CD4-positive, alpha-beta memory T cell (primary cell): ENCODE measurements at regions not wholly inside any gene's neighbourhood (a gene's known extent, or its start where the extent isn't known, plus 50 kb on each side); places are given as distances from the start of the nearest gene placed in this dataset.
A peak's percentile ranks its signal among the peaks of the same experiment; 100 is the strongest.

Source experiments
- CTCF ChIA-PET: fragments of 350-600 bp; sonication (Branson Sonifier 250); formaldehyde crosslinking; loops from one replicate; lab custom pipeline; 2021; ENCODE audit warnings: inconsistent platforms; ENCODE audit not compliant: partially characterized antibody; lab: Charles Lee
- POLR2A ChIA-PET: fragments of 350-600 bp; sonication (Branson Sonifier 250); formaldehyde crosslinking; loops from one replicate; lab custom pipeline; 2021; ENCODE audit not compliant: partially characterized antibody; lab: Charles Lee
- DNase-seq, 5 donors: peaks; one replicate each; pipeline versions ENCODE4 v3.0.0 to v3.0.0-alpha.2; 2020 to 2022; ENCODE audit warnings: mixed read lengths in 1 of 5
- H3K27ac ChIP-seq: one replicate; pipeline ENCODE4 v1.7.0; 2013; ENCODE audit warnings: low read depth, low read length
- H3K27me3 ChIP-seq: 2 replicates; pipeline ENCODE4 v1.7.0; 2013; ENCODE audit warnings: mild to moderate bottlenecking, low read length, moderate library complexity; ENCODE audit not compliant: insufficient read depth
- H3K36me3 ChIP-seq: 2 replicates; pipeline ENCODE4 v1.7.0; 2013; ENCODE audit warnings: mild to moderate bottlenecking, low read length, moderate library complexity; ENCODE audit not compliant: insufficient read depth
- H3K4me1 ChIP-seq: 2 replicates; pipeline ENCODE4 v1.7.0; 2013; ENCODE audit warnings: mild to moderate bottlenecking, low read length, moderate library complexity; ENCODE audit not compliant: insufficient read depth
- H3K4me3 ChIP-seq, 2 donors: one replicate each; pipeline ENCODE4 v1.7.0; 2013; ENCODE audit warnings: low read length in 2 of 2, mild to moderate bottlenecking in 1 of 2
- H3K9me3 ChIP-seq, 2 donors: one replicate each; pipeline ENCODE4 v1.7.0; 2013; ENCODE audit warnings: low read length in 2 of 2, control low read depth in 1 of 2; ENCODE audit not compliant: control insufficient read depth in 1 of 2
- H3K27ac Mint-ChIP-seq, 7 donors: one replicate each; pipeline ENCODE4 v1.8.0; 2020 to 2021; ENCODE audit warnings: mixed read lengths in 7 of 7, mild to moderate bottlenecking in 6 of 7, inconsistent platforms in 3 of 7, moderate library complexity in 3 of 7
- H3K27me3 Mint-ChIP-seq, 2 donors: one replicate each; pipeline ENCODE4 v1.8.0; 2020 to 2021; ENCODE audit warnings: mixed read lengths in 2 of 2
- H3K36me3 Mint-ChIP-seq, 2 donors: one replicate each; pipeline ENCODE4 v1.8.0; 2020 to 2021; ENCODE audit warnings: mixed read lengths in 2 of 2, inconsistent platforms in 1 of 2, mild to moderate bottlenecking in 1 of 2
- H3K4me1 Mint-ChIP-seq, 4 donors: one replicate each; pipeline ENCODE4 v1.8.0; 2020 to 2021; ENCODE audit warnings: mixed read lengths in 4 of 4, mild to moderate bottlenecking in 1 of 4
- H3K4me3 Mint-ChIP-seq, 8 donors: one replicate each; pipeline ENCODE4 v1.8.0; 2020 to 2021; ENCODE audit warnings: mixed read lengths in 8 of 8, mild to moderate bottlenecking in 7 of 8, moderate library complexity in 6 of 8, inconsistent platforms in 3 of 8
- H3K9me3 Mint-ChIP-seq, 8 donors: one replicate each; pipeline ENCODE4 v1.8.0; 2020 to 2021; ENCODE audit warnings: mixed read lengths in 8 of 8, mild to moderate bottlenecking in 5 of 8, inconsistent platforms in 3 of 8, moderate library complexity in 1 of 8
- intact Hi-C: fragments of 100-400 bp; cut with micrococcal nuclease; formaldehyde crosslinking; loops from one replicate; pipeline ENCODE4 v1.15.1; 2023

DNA sequence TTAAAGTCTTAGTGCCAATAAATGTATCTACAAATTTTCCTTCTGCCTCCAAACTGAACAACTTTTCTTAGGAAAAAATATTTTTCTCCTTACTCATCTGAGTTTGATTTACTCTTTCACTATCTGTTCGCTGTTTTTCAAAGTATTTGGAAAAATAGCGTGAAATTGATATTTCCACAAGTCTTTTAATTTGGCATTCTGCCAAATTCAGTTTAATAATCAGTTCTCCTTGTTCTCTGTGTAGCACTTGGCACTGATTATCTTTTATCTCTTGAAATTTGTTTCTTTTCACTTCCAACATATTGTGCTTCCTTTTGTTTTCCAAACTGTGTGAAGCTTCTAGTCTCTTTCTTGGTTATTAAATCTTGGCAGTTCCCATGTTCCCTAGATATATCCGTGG is 559.8 kb downstream of the RPL10L start:
- no peaks in the 10 kb centered on the region for H3K9me3 ChIP-seq
- Mint-ChIP-seq H3K4me3 (no peak overlapping the region), H3K4me1 (no peaks in the 10 kb centered on the region), H3K27ac (no peak overlapping the region), H3K9me3 (peaks cover 0 to 16% (median 6%) of the 10 kb centered on the region in 8 donors), H3K36me3 (no peaks in the 10 kb centered on the region), H3K27me3 (no peaks in the 10 kb centered on the region)
- no peaks in the 10 kb centered on the region for H3K4me1 ChIP-seq
- no peaks in the 10 kb centered on the region for H3K27me3 ChIP-seq
- no peak for DNase-seq
- H3K4me3 ChIP-seq: no peak overlapping the region
- H3K27ac ChIP-seq: no peak overlapping the region
- ChIA-PET CTCF (no interaction called here), POLR2A (no interaction called here)
- intact Hi-C loops: no loop called here
- H3K36me3 ChIP-seq: no peaks in the 10 kb centered on the region

- Mint-ChIP-seq H3K36me3 (no peaks in the 10 kb centered on the region), H3K27ac (no peak overlapping the region), H3K4me1 (no peaks in the 10 kb centered on the region), H3K27me3 (no peaks in the 10 kb centered on the region), H3K4me3 (no peak overlapping the region), H3K9me3 (peaks cover 0 to 24% (median 9%) of the 10 kb centered on the region in 8 donors)
- no peaks in the 10 kb centered on the region for H3K27me3 ChIP-seq
- ChIA-PET CTCF (no interaction called here), POLR2A (no interaction called here)
- intact Hi-C loops: no loop called here
- no peaks in the 10 kb centered on the region for H3K4me1 ChIP-seq
- no peak overlapping the region for H3K27ac ChIP-seq
- DNase-seq: no peak
- no peaks in the 10 kb centered on the region for H3K9me3 ChIP-seq
- no peaks in the 10 kb centered on the region for H3K36me3 ChIP-seq
- H3K4me3 ChIP-seq: no peak overlapping the region
Measured at GRCh38 chr14:46087604-46088003, 564.0 kb downstream of the RPL10L start.

- POLR2A ChIA-PET: no interaction called here
- no peaks in the 10 kb centered on the region for H3K27me3 ChIP-seq
- Mint-ChIP-seq H3K4me1 (no peaks in the 10 kb centered on the region), H3K27me3 (no peaks in the 10 kb centered on the region), H3K36me3 (no peaks in the 10 kb centered on the region), H3K9me3 (peaks cover 0 to 4% (median 0%) of the 10 kb centered on the region in 8 donors), H3K4me3 (no peak overlapping the region), H3K27ac (no peak overlapping the region)
- CTCF ChIA-PET: no interaction called here
- intact Hi-C loops: no loop called here
- H3K27ac ChIP-seq: no peak overlapping the region
- H3K4me3 ChIP-seq: no peak overlapping the region
- H3K36me3 ChIP-seq: no peaks in the 10 kb centered on the region
- no peaks in the 10 kb centered on the region for H3K9me3 ChIP-seq
- H3K4me1 ChIP-seq: no peaks in the 10 kb centered on the region
- no peak for DNase-seq
Measured at GRCh38 chr14:46074061-46074460, 577.5 kb downstream of the RPL10L start.

DNA sequence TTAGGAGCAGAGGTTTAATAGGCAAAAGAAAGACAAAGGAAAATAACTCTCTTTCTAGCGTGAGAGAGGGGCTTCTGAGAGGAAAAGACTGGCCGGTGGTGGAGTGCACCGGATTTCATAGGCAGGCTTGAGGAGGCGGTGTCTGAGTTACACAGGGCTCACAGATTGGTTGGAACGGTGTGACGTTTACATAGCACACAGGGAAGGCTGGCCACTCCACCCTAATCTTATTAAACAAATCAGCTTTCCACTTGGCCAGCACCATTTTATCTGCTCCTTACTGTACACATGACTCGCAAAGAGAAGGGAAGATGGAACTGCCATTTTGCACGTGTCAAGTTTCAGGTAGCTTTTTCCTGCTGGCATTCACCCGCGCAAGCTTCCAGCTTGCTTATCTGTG is 587.7 kb downstream of the RPL10L start:
- H3K9me3 ChIP-seq: no peaks in the 10 kb centered on the region
- intact Hi-C loops: no loop called here
- Mint-ChIP-seq H3K27me3 (no peaks in the 10 kb centered on the region), H3K4me3 (no peak overlapping the region), H3K4me1 (no peaks in the 10 kb centered on the region), H3K27ac (peak overlapping the region in 1 of 7 donors; percentile 4), H3K36me3 (no peaks in the 10 kb centered on the region), H3K9me3 (peaks cover 0 to 19% (median 4%) of the 10 kb centered on the region in 8 donors)
- CTCF ChIA-PET: no interaction called here
- POLR2A ChIA-PET: no interaction called here
- no peak for DNase-seq
- H3K4me3 ChIP-seq: no peak overlapping the region
- no peaks in the 10 kb centered on the region for H3K36me3 ChIP-seq
- H3K27ac ChIP-seq: no peak overlapping the region
- no peaks in the 10 kb centered on the region for H3K27me3 ChIP-seq
- no peaks in the 10 kb centered on the region for H3K4me1 ChIP-seq

- Mint-ChIP-seq H3K36me3 (no peaks in the 10 kb centered on the region), H3K27me3 (no peaks in the 10 kb centered on the region), H3K4me1 (no peaks in the 10 kb centered on the region), H3K4me3 (no peak overlapping the region), H3K27ac (no peak overlapping the region), H3K9me3 (peaks cover 0 to 12% (median 5%) of the 10 kb centered on the region in 8 donors)
- H3K27me3 ChIP-seq: no peaks in the 10 kb centered on the region
- H3K4me1 ChIP-seq: no peaks in the 10 kb centered on the region
- ChIA-PET CTCF (no interaction called here), POLR2A (no interaction called here)
- DNase-seq: no peak
- intact Hi-C loops: no loop called here
- no peak overlapping the region for H3K4me3 ChIP-seq
- H3K36me3 ChIP-seq: no peaks in the 10 kb centered on the region
- H3K27ac ChIP-seq: no peak overlapping the region
- no peaks in the 10 kb centered on the region for H3K9me3 ChIP-seq
Measured at GRCh38 chr14:46058964-46059563, 592.5 kb downstream of the RPL10L start.

- H3K36me3 ChIP-seq: no peaks in the 10 kb centered on the region
- peaks cover 0 to 12% (median 5%) of the 10 kb centered on the region in 8 donors for H3K9me3 Mint-ChIP-seq
- POLR2A ChIA-PET: no interaction called here
- no peaks in the 10 kb centered on the region for H3K9me3 ChIP-seq
- H3K4me3 ChIP-seq: no peak overlapping the region
- no peaks in the 10 kb centered on the region for H3K4me1 ChIP-seq
- H3K4me1 Mint-ChIP-seq: no peaks in the 10 kb centered on the region
- no peaks in the 10 kb centered on the region for H3K27me3 ChIP-seq
- CTCF ChIA-PET: no interaction called here
- no peaks in the 10 kb centered on the region for H3K27me3 Mint-ChIP-seq
- H3K4me3 Mint-ChIP-seq: no peak overlapping the region
- no peak for DNase-seq
- intact Hi-C loops: no loop called here
- no peak overlapping the region for H3K27ac ChIP-seq
- no peaks in the 10 kb centered on the region for H3K36me3 Mint-ChIP-seq
- H3K27ac Mint-ChIP-seq: no peak overlapping the region
Measured at GRCh38 chr14:46057799-46058198, 593.8 kb downstream of the RPL10L start.

GRCh38 chr14:46054526-46054925 is 597.1 kb downstream of the RPL10L start:
- no peak overlapping the region for H3K27ac ChIP-seq
- peaks cover 0 to 16% (median 5%) of the 10 kb centered on the region in 8 donors for H3K9me3 Mint-ChIP-seq
- no peak for DNase-seq
- H3K4me1 ChIP-seq: no peaks in the 10 kb centered on the region
- no peaks in the 10 kb centered on the region for H3K36me3 ChIP-seq
- no peak overlapping the region for H3K27ac Mint-ChIP-seq
- ChIA-PET POLR2A (no interaction called here), CTCF (no interaction called here)
- H3K4me3 ChIP-seq: no peak overlapping the region
- H3K27me3 ChIP-seq: no peaks in the 10 kb centered on the region
- no peaks in the 10 kb centered on the region for H3K9me3 ChIP-seq
- no peak overlapping the region for H3K4me3 Mint-ChIP-seq
- H3K27me3 Mint-ChIP-seq: no peaks in the 10 kb centered on the region
- H3K4me1 Mint-ChIP-seq: no peaks in the 10 kb centered on the region
- H3K36me3 Mint-ChIP-seq: no peaks in the 10 kb centered on the region
- intact Hi-C loops: no loop called here

DNA sequence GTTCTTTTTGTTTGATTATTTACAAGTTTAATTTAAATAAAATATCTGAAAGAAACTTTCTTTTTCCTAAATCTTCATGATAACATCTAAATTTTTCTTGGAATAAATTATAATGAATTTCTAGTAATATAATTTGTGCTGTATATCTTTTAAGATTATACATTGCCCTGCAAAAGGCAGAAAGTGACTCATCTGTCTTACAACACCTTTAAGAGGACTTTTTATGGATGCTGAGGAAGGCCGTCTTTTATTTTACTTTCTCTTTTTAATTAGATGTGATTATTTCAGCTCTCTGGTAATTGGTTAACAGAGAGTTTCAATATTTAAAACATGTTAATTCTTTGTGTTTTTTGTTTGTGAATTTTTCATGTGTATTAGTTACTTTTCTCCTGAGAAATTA is 598.4 kb downstream of the RPL10L start:
- intact Hi-C loops: no loop called here
- H3K36me3 Mint-ChIP-seq: no peaks in the 10 kb centered on the region
- no peaks in the 10 kb centered on the region for H3K27me3 Mint-ChIP-seq
- Histone ChIP-seq H3K9me3 (no peaks in the 10 kb centered on the region), H3K4me1 (no peaks in the 10 kb centered on the region), H3K36me3 (no peaks in the 10 kb centered on the region), H3K4me3 (no peak overlapping the region), H3K27ac (no peak overlapping the region), H3K27me3 (no peaks in the 10 kb centered on the region)
- DNase-seq: no peak
- no peaks in the 10 kb centered on the region for H3K4me1 Mint-ChIP-seq
- no peak overlapping the region for H3K27ac Mint-ChIP-seq
- no peak overlapping the region for H3K4me3 Mint-ChIP-seq
- POLR2A ChIA-PET: no interaction called here
- CTCF ChIA-PET: no interaction called here
- peaks cover 0 to 15% (median 5%) of the 10 kb centered on the region in 8 donors for H3K9me3 Mint-ChIP-seq
